Stimulated activated naive B cell treated with anti-CD40 and anti-IgM and Interleukin-4, amounts not matched to agents 10 μg/mL and 1 μg/mL and 100 μg/mL, for 72 hours (primary cell): ENCODE measurements at regions not wholly inside any gene's neighbourhood (a gene's known extent, or its start where the extent isn't known, plus 50 kb on each side); places are given as distances from the start of the nearest gene placed in this dataset.
"Not testable (repeated sequence)": the region's sequence is repeated elsewhere in the genome, so short reads cannot be mapped to it uniquely, and the experiment has no call there.

Experiments used
- ATAC-seq, 2 donors: fragments of 150-1000 bp; cut with Tn5 transposase; replicated peaks; 2 replicates each; pipeline ENCODE4 v1.10.0; 2021; ENCODE audit warnings: moderate library complexity in 1 of 2
- DNase-seq: peaks from one replicate; pipeline ENCODE4 v3.0.0; 2021
- H3K27ac Mint-ChIP-seq: one replicate; pipeline ENCODE4 v1.8.0; 2022; ENCODE audit warnings: mild to moderate bottlenecking, mixed read lengths
- H3K27me3 Mint-ChIP-seq, 2 donors: one replicate each; pipeline ENCODE4 v1.8.0; 2022; ENCODE audit warnings: mixed read lengths in 2 of 2
- H3K36me3 Mint-ChIP-seq, 2 donors: one replicate each; pipeline ENCODE4 v1.8.0; 2022; ENCODE audit warnings: mixed read lengths in 2 of 2, mild to moderate bottlenecking in 1 of 2
- H3K4me1 Mint-ChIP-seq, 2 donors: one replicate each; pipeline ENCODE4 v1.8.0; 2022; ENCODE audit warnings: mixed read lengths in 2 of 2, mild to moderate bottlenecking in 1 of 2
- H3K4me3 Mint-ChIP-seq, 2 donors: one replicate each; pipeline ENCODE4 v1.8.0; 2022; ENCODE audit warnings: mild to moderate bottlenecking in 2 of 2, mixed read lengths in 2 of 2, moderate library complexity in 1 of 2
- H3K9me3 Mint-ChIP-seq, 2 donors: one replicate each; pipeline ENCODE4 v1.8.0; 2022; ENCODE audit warnings: mixed read lengths in 2 of 2, mild to moderate bottlenecking in 1 of 2

- H3K4me3 Mint-ChIP-seq, DNase-seq, H3K27ac Mint-ChIP-seq, H3K36me3 Mint-ChIP-seq, H3K4me1 Mint-ChIP-seq, ATAC-seq, H3K9me3 Mint-ChIP-seq, H3K27me3 Mint-ChIP-seq: not testable (repeated sequence)
Measured at GRCh38 chr6:57901445-57901844, 584.0 kb downstream of the PRIM2 start.

DNA sequence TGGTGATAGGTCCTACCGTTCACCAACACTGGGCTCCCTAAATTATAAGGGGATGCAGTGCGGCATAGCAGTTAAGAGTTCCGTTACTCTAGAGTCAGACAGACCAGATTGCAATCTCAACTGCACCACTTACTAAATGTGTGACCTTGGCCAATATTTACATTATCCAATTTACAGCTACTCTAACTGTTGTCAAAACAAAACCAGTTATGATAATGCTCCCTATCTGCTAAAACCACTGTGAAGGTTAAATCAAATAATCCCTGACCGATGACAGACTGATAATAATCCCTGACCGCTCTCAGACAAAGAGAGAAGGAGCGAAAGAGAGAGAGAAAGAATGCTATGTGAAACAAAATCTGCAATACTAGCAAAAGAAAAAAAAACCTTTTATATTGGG, 586.9 kb downstream of the PRIM2 start:
- H3K36me3 Mint-ChIP-seq, ATAC-seq, H3K4me1 Mint-ChIP-seq, H3K27ac Mint-ChIP-seq, DNase-seq, H3K4me3 Mint-ChIP-seq, H3K9me3 Mint-ChIP-seq, H3K27me3 Mint-ChIP-seq: not testable (repeated sequence)

DNA sequence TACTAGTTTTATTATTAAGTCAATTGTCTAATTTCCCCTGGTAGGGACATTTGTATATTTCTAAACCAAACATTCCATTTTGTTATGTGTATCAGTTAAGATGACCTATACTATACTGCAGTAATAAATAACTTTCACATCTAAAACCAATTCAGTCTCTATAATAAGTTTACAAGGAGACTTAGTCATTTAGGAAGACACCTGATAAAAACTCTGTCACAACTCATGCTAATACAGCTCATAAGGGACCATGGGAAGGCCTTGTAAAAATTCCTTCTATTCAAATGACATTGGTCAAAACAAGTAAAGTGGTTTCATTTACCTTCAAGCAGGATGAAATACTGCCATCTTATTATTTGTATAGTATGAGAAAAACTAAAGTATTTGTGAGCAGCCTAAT, 597.9 kb downstream of the PRIM2 start:
- H3K4me3 Mint-ChIP-seq, ATAC-seq, H3K9me3 Mint-ChIP-seq, H3K27ac Mint-ChIP-seq, H3K27me3 Mint-ChIP-seq, H3K4me1 Mint-ChIP-seq, DNase-seq: not testable (repeated sequence)
- H3K36me3 Mint-ChIP-seq = peaks cover 8 to 14% of the 10 kb centered on the region in 2 donors

DNA sequence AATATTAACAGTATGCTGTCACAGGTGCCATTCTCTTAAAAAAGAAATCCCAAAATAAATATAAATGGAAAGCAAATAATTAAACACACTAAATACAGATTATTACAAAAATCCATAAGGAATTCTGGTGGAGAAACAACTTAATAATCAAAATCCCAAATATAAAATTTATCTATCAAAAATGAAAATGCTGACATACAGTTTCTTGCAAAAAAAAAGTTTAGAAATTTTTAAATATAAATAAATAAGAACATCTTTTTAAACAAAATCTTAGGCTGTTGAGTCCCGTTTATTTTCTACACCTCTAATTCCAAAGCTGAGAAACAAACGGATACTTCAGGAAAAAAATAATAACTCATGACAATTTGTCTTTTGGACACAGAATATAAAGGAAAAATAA, 625.5 kb downstream of the PRIM2 start:
- ATAC-seq, H3K4me1 Mint-ChIP-seq, H3K27me3 Mint-ChIP-seq, H3K27ac Mint-ChIP-seq, DNase-seq, H3K4me3 Mint-ChIP-seq, H3K9me3 Mint-ChIP-seq: not testable (repeated sequence)
- H3K36me3 Mint-ChIP-seq = peaks cover 7 to 15% of the 10 kb centered on the region in 2 donors

- H3K36me3 Mint-ChIP-seq = peaks cover 21 to 35% of the 10 kb centered on the region in 2 donors
- not testable (repeated sequence) for H3K4me3 Mint-ChIP-seq, H3K27me3 Mint-ChIP-seq, H3K4me1 Mint-ChIP-seq, ATAC-seq, H3K9me3 Mint-ChIP-seq, DNase-seq, H3K27ac Mint-ChIP-seq
Measured at GRCh38 chr6:57946084-57946768, 628.8 kb downstream of the PRIM2 start.

- H3K9me3 Mint-ChIP-seq, H3K4me3 Mint-ChIP-seq, H3K4me1 Mint-ChIP-seq, DNase-seq, H3K27ac Mint-ChIP-seq, ATAC-seq, H3K27me3 Mint-ChIP-seq: not testable (repeated sequence)
- H3K36me3 Mint-ChIP-seq = peaks cover 21 to 39% of the 10 kb centered on the region in 2 donors
Measured at GRCh38 chr6:57946769-57947091, 629.3 kb downstream of the PRIM2 start.

GRCh38 chr6:57948481-57948880, 631.1 kb downstream of the PRIM2 start:
- peaks cover 21 to 41% of the 10 kb centered on the region in 2 donors for H3K36me3 Mint-ChIP-seq
- DNase-seq = not testable (repeated sequence)

DNA sequence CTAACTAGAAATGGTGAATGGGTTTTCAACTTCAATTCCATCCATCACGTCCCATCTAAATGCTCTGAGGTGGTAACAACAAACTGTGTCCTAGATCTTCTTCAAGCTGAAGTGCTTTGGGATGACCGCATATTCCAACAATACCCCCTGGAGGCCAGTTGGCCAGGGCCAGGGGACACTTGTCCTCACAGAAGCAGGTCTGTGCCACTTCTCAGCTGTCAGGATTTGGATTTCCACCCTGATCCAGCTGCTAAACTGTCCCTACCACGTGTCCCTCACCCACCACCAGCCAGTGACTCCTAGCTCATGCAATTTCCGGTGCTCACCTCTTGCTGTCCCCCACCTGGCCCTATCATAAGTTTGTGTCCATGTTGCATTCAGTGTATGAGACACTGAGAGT, 633.0 kb downstream of the PRIM2 start:
- not testable (repeated sequence) for H3K4me1 Mint-ChIP-seq, H3K4me3 Mint-ChIP-seq, H3K27me3 Mint-ChIP-seq, DNase-seq, H3K9me3 Mint-ChIP-seq, ATAC-seq, H3K27ac Mint-ChIP-seq
- peaks cover 23 to 44% of the 10 kb centered on the region in 2 donors for H3K36me3 Mint-ChIP-seq

More at GRCh38 chr6:57948481-57948880, 631.1 kb downstream of the PRIM2 start:
- not testable (repeated sequence) for H3K27me3 Mint-ChIP-seq, H3K4me1 Mint-ChIP-seq, H3K9me3 Mint-ChIP-seq, H3K27ac Mint-ChIP-seq, H3K4me3 Mint-ChIP-seq
- peak; percentile 65 to 74 for ATAC-seq

- not testable (repeated sequence) for DNase-seq, ATAC-seq, H3K4me3 Mint-ChIP-seq, H3K27ac Mint-ChIP-seq, H3K4me1 Mint-ChIP-seq, H3K9me3 Mint-ChIP-seq, H3K36me3 Mint-ChIP-seq
- H3K27me3 Mint-ChIP-seq = peaks cover 24 to 25% of the 10 kb centered on the region in 2 donors
Measured at GRCh38 chr6:57966757-57967156, 649.3 kb downstream of the PRIM2 start.

DNA sequence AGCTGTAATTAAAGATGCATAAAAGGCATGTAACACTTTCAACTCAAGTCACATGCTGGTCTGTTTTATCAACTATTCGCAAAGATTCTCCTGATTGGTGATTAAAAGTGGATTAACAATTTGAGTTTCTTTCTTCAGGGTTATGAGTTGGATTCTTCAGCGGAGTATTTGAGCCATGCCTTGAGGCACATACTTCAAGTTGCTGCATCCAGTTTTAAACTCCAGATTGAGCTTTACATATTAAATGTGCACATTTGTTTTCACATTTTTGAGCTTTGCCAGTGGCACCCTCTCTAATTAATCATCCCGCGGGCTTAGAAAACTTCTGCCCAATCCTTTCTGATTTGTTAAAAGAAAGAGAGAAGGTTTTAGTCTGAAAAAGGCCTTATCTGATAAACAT, 654.5 kb downstream of the PRIM2 start:
- H3K27me3 Mint-ChIP-seq = peaks cover 31 to 33% of the 10 kb centered on the region in 2 donors
- not testable (repeated sequence) for H3K36me3 Mint-ChIP-seq, ATAC-seq, DNase-seq, H3K27ac Mint-ChIP-seq, H3K4me3 Mint-ChIP-seq, H3K9me3 Mint-ChIP-seq, H3K4me1 Mint-ChIP-seq

DNA sequence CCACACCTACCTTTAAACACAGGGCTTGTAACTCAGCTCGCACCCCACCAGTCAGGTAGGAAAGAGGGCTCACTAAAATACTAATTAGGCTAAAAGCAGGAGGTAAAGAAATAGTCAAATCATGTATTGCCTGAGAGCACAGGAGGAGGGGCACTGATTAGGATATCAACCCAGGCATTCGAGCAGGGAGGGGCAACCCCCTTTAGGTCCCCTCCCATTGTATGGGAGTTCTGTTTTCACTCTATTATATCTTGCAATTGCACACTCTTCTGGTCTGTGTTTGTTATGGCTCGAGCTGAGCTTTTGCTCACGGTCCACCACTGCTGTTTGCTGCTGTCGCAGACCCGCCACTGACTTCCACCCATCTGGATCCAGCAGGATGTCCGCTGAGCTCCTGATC, 657.2 kb downstream of the PRIM2 start:
- Mint-ChIP-seq H3K27ac (no peak overlapping the region), H3K4me1 (no peaks in the 10 kb centered on the region), H3K27me3 (peaks cover 17 to 19% of the 10 kb centered on the region in 2 donors), H3K9me3 (peaks cover 0 to 2% of the 10 kb centered on the region in 2 donors), H3K4me3 (no peak overlapping the region), H3K36me3 (no peaks in the 10 kb centered on the region)
- DNase-seq (no peak), ATAC-seq (no peak)

GRCh38 chr6:57975127-57975526, 657.7 kb downstream of the PRIM2 start:
- H3K36me3 Mint-ChIP-seq, DNase-seq, H3K4me3 Mint-ChIP-seq, H3K9me3 Mint-ChIP-seq, ATAC-seq, H3K27ac Mint-ChIP-seq, H3K4me1 Mint-ChIP-seq: not testable (repeated sequence)
- H3K27me3 Mint-ChIP-seq = peaks cover 16 to 18% of the 10 kb centered on the region in 2 donors

GRCh38 chr6:57976371-57976770, 658.9 kb downstream of the PRIM2 start:
- not testable (repeated sequence) for H3K9me3 Mint-ChIP-seq, H3K36me3 Mint-ChIP-seq, H3K27ac Mint-ChIP-seq, DNase-seq, H3K4me1 Mint-ChIP-seq, H3K4me3 Mint-ChIP-seq, ATAC-seq
- H3K27me3 Mint-ChIP-seq = peaks cover 12 to 16% of the 10 kb centered on the region in 2 donors

- not testable (repeated sequence) for H3K9me3 Mint-ChIP-seq, H3K36me3 Mint-ChIP-seq, H3K27ac Mint-ChIP-seq
Measured at GRCh38 chr6:57983603-57984002, 666.2 kb downstream of the PRIM2 start.

GRCh38 chr6:57984575-57984974, 667.1 kb downstream of the PRIM2 start:
- not testable (repeated sequence) for ATAC-seq, H3K36me3 Mint-ChIP-seq, H3K27me3 Mint-ChIP-seq, H3K4me1 Mint-ChIP-seq, DNase-seq, H3K27ac Mint-ChIP-seq, H3K9me3 Mint-ChIP-seq, H3K4me3 Mint-ChIP-seq

More at GRCh38 chr6:57983603-57984002, 666.2 kb downstream of the PRIM2 start:
- not testable (repeated sequence) for H3K27me3 Mint-ChIP-seq, H3K4me1 Mint-ChIP-seq, H3K4me3 Mint-ChIP-seq, ATAC-seq, DNase-seq
